ENCODE measurements at regions not wholly inside any gene's neighbourhood (a gene's known extent, or its start where the extent isn't known, plus 50 kb on each side); places are given as distances from the start of the nearest gene placed in this dataset.

GRCh38 chrX:150036641-150037040 is 98.3 kb upstream of the EOLA2 start:
- no peak overlapping the region for H3K27ac ChIP-seq (ENCODE audit: low read length)
- TF ChIP-seq POLR2AphosphoS5 (IDR thresholded peaks at IDR 0.05; ENCODE audit: low read depth, low read length) (no peak), SIN3A (IDR thresholded peaks at IDR 0.05; ENCODE audit: borderline replicate concordance, insufficient read depth, low read depth, low read length) (no peak), CTCF (IDR thresholded peaks at IDR 0.05) (no peak), REST (IDR thresholded peaks at IDR 0.05; ENCODE audit: insufficient read depth in 1 of 2, low read depth in 2 of 2, low read length in 1 of 2) (no peak), TCF7L2 (IDR thresholded peaks at IDR 0.05; ENCODE audit: low read depth, low read length) (no peak)
- ChIA-PET CTCF (no interaction called here), POLR2A (no interaction called here)
- no TSS peak for BruUV-seq (replicated peaks)
- no peak overlapping the region for H3K4me3 ChIP-seq (ENCODE audit: low read depth in 2 of 2, low read length in 2 of 2)
- in situ Hi-C loops (cut with HindIII; ENCODE audit: low pct_unique_long_range_greater_than_20kb, low sequenced_read_pairs) (no loop called here), intact Hi-C loops (cut with micrococcal nuclease; ENCODE audit: unreplicated experiment) (no loop called here)
- no peaks in the 10 kb centered on the region for H3K27me3 ChIP-seq (ENCODE audit: control insufficient read depth, insufficient read depth, low read length)
- H3K36me3 ChIP-seq (ENCODE audit: control insufficient read depth, insufficient read depth, low read length), result no peaks in the 10 kb centered on the region
- peaks cover 8% of the 10 kb centered on the region; the same call in 1 of the 2 replicates for H3K4me1 ChIP-seq (ENCODE audit: control insufficient read depth, insufficient read depth, low read length)
- ATAC-seq (no peak; the same call in 1 of the 2 replicates), DNase-seq (ENCODE audit: low read depth, low spot score) (no peak)
- H3K9me3 ChIP-seq (ENCODE audit: control insufficient read depth, insufficient read depth, low read depth, low read length), result no peaks in the 10 kb centered on the region

- no TSS peak for BruUV-seq (replicated peaks)
- Histone ChIP-seq H3K4me3 (ENCODE audit: low read depth in 2 of 2, low read length in 2 of 2) (no peak overlapping the region), H3K9me3 (ENCODE audit: control insufficient read depth, insufficient read depth, low read depth, low read length) (no peaks in the 10 kb centered on the region), H3K4me1 (ENCODE audit: control insufficient read depth, insufficient read depth, low read length) (peaks cover 8% of the 10 kb centered on the region; the same call in 1 of the 2 replicates), H3K27me3 (ENCODE audit: control insufficient read depth, insufficient read depth, low read length) (no peaks in the 10 kb centered on the region), H3K27ac (ENCODE audit: low read length) (no peak overlapping the region), H3K36me3 (ENCODE audit: control insufficient read depth, insufficient read depth, low read length) (no peaks in the 10 kb centered on the region)
- ChIA-PET CTCF (no interaction called here), POLR2A (no interaction called here)
- in situ Hi-C loops (cut with HindIII; ENCODE audit: low pct_unique_long_range_greater_than_20kb, low sequenced_read_pairs) (no loop called here), intact Hi-C loops (cut with micrococcal nuclease; ENCODE audit: unreplicated experiment) (no loop called here)
- no peak for TF ChIP-seq REST (IDR thresholded peaks at IDR 0.05; ENCODE audit: insufficient read depth in 1 of 2, low read depth in 2 of 2, low read length in 1 of 2)
- no peak for DNase-seq (ENCODE audit: low read depth, low spot score)
- ATAC-seq, result no peak
Measured at GRCh38 chrX:150037041-150037440, 98.8 kb upstream of the EOLA2 start.

Measured in Panc1 (cell line).